ENCODE measurements at regions not wholly inside any gene's neighbourhood (a gene's known extent, or its start where the extent isn't known, plus 50 kb on each side); places are given as distances from the start of the nearest gene placed in this dataset.

- Histone ChIP-seq H3K4me3 (no peak overlapping the region), H3K9me3 (no peaks in the 10 kb centered on the region), H3K36me3 (ENCODE audit: low read depth) (no peaks in the 10 kb centered on the region), H3K4me1 (ENCODE audit: low read depth) (peaks cover 7% of the 10 kb centered on the region)
- DNase-seq (no peak), ATAC-seq (no peak)
- intact Hi-C loops (cut with DNase I, micrococcal nuclease): loop anchor here (5.0 to 10.0 kb wide), 2 partner anchors 188 to 595 kb away; no protein-coding TSS in a partner anchor
- TF ChIP-seq CTCF (IDR thresholded peaks at IDR 0.05): no peak
Measured at GRCh38 chr4:41880022-41880837, 55.0 kb upstream of the TMEM33 start.

- TF ChIP-seq CTCF (IDR thresholded peaks at IDR 0.05): no peak
- DNase-seq (no peak), ATAC-seq (no peak)
- Histone ChIP-seq H3K4me1 (ENCODE audit: low read depth) (peaks cover 7% of the 10 kb centered on the region), H3K36me3 (ENCODE audit: low read depth) (no peaks in the 10 kb centered on the region), H3K4me3 (no peak overlapping the region), H3K9me3 (no peaks in the 10 kb centered on the region)
- intact Hi-C loops (cut with DNase I, micrococcal nuclease): no loop called here
Measured at GRCh38 chr4:41879552-41879951, 55.7 kb upstream of the TMEM33 start.

- no peak for DNase-seq
- Histone ChIP-seq H3K9me3 (no peaks in the 10 kb centered on the region), H3K4me3 (no peak overlapping the region), H3K36me3 (ENCODE audit: low read depth) (no peaks in the 10 kb centered on the region), H3K4me1 (ENCODE audit: low read depth) (peaks cover 7% of the 10 kb centered on the region)
- no peak for ATAC-seq
- TF ChIP-seq CTCF (IDR thresholded peaks at IDR 0.05): no peak
- intact Hi-C loops (cut with DNase I, micrococcal nuclease): no loop called here
Measured at GRCh38 chr4:41878991-41879491, 56.2 kb upstream of the TMEM33 start.

GRCh38 chr4:41878170-41878969 lies 56.9 kb upstream of the TMEM33 start:
- no peak for ATAC-seq
- TF ChIP-seq CTCF (IDR thresholded peaks at IDR 0.05): no peak
- H3K9me3 ChIP-seq: no peaks in the 10 kb centered on the region
- no peak overlapping the region for H3K4me3 ChIP-seq
- peaks cover 7% of the 10 kb centered on the region for H3K4me1 ChIP-seq (ENCODE audit: low read depth)
- intact Hi-C loops (cut with DNase I, micrococcal nuclease): no loop called here
- no peaks in the 10 kb centered on the region for H3K36me3 ChIP-seq (ENCODE audit: low read depth)
- no peak for DNase-seq

- intact Hi-C loops (cut with DNase I, micrococcal nuclease): no loop called here
- DNase-seq: no peak
- TF ChIP-seq CTCF (IDR thresholded peaks at IDR 0.05): no peak
- Histone ChIP-seq H3K36me3 (ENCODE audit: low read depth) (no peaks in the 10 kb centered on the region), H3K4me1 (ENCODE audit: low read depth) (peaks cover 6% of the 10 kb centered on the region), H3K4me3 (no peak overlapping the region), H3K9me3 (no peaks in the 10 kb centered on the region)
- ATAC-seq: no peak
Measured at GRCh38 chr4:41877020-41877796, 58.0 kb upstream of the TMEM33 start.
